ENCODE measurements at regions not wholly inside any gene's neighbourhood (a gene's known extent, or its start where the extent isn't known, plus 50 kb on each side); places are given as distances from the start of the nearest gene placed in this dataset.

DNA sequence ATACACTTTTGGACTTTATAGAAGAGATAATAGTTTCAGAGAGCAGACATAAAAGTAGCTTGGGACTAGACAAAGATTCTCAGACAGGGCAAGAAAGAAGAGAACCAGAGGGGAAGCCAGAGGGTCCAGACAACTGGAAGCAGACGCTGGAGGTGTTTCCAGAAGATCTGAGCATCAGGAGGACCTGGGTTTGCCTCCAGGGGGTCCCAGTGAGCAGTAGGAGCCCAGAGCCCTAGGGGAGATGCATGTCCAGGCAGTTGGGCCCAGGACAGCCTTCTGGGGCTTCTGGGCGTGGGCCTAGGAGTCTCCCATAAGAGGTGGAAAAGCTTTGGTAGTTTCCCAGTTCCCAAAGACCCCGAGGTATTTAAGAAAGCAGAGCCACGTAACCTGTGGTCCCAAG lies 251.2 kb upstream of the ID2 start:
- no peak for DNase-seq (ENCODE audit: low read depth)

DNA sequence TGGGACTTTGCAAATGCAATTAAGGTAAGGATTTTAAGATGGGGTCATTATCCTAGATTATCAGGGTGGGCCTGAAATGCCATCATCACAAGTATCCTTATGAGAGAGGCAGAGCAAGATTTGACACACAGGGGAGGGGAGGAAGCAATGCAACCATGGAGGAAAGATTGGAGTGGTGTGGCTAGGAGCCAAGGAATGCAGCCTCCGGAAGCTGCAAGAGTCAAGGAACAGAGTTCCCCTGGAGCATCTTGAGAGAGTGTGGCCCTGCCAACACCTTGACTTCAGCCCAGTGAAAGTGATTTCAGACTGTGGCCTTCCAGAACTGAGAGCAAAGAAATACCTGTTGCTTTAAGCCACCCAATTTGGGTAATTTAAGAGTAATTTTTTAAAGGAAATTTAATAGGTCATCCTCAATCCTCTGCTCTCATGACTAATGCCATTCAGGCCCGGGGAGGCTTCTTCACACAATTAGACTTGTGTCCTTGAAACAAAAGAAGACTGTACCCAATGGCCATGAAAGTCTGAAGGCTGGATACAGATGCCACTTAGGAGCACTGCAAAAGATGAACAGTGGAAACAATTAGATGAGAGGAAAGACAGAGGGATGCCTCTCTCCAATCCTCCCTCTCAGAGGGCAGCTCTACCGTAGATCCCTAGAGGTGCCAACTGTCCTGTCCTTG lies 250.3 kb upstream of the ID2 start:
- DNase-seq (ENCODE audit: low read depth), result peak; percentile 58

DNA sequence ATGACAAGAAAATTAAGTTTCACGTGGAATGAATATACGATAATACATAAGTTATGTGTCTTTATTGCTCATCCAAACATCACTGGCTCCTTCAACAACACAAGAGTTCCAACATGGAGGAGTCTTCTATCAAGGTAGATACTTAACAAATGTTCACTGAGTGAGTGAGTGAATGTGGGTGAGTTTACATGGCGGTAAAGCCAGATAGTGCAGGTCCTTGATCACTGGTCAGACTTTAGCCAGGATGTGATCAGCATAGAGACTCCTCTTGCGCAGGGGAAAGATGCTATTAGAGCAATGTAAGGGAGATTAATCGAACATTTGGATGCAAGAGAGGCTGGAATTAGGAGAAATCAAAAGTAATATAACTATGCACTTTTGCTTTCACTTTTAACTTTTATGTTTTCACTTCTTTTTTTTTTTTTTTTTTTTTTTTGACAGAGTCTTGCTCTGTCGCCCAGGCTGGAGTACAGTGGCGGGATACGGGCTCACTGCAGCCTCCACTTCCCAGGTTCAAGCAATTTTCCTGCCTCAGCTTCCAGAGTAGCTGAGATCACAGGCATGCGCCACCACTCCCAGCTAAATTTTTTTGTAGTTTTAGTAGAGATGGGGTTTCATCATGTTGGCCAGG lies 249.0 kb upstream of the ID2 start:
- DNase-seq (ENCODE audit: low read depth), result no peak

DNA sequence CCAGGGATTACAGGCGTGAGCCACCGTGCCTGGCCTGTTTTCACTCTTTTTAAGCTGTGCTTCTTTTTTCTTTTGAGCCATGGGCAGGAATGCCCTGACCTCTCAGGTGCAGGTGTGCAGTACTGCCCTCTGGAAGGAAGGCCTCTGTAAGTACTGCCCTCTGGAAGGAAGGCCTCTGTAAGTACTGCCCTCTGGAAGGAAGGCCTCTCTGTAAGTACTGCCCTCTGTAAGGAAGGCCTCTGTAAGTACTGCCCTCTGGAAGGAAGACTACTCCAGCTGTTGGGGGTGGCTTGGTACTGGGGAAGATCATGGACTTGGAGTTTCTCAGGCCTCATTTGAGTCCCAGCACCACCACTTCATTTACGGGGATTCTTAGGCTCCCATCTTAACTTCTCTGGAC lies 248.5 kb upstream of the ID2 start:
- DNase-seq (ENCODE audit: low read depth), result no peak

DNA sequence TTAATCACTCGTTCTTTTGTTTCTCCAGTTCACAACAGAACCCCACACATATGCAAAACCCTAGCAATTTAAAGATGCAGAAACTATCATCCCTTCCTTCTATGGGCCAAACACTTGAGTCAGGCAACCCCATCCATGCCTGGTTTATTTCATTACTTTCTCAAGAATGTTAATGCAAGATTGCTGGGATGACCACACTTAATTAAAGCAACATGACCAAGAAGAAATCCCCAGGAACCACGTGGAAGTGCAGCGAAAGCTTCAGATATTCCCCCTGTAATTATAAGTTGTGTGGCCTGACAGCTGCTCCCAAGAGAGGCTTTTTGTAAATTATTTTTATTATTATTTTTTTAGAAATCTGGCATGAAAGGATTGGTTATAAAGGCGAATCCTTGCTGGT lies 246.2 kb upstream of the ID2 start:
- DNase-seq (ENCODE audit: low read depth), result peak; percentile 74

DNA sequence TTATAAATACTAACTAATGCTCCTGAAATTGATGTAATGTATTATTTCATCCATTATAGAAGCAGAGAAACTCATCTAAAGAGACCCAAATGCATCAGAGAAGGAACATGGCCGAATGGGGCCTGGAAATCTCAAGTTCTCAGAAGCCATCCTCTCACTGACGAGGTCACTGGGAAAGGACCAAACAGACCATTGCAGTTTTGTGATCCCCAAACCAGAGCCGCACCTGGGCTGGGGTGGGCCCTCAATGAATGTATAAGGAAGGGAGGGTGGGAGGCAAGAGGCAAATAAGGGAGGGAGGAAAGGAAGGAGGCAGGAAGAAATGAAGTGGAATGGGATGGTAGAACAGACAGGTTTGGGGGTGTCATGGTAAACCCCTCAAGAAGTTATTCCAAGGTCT lies 245.3 kb upstream of the ID2 start:
- DNase-seq (ENCODE audit: low read depth), result no peak

DNA sequence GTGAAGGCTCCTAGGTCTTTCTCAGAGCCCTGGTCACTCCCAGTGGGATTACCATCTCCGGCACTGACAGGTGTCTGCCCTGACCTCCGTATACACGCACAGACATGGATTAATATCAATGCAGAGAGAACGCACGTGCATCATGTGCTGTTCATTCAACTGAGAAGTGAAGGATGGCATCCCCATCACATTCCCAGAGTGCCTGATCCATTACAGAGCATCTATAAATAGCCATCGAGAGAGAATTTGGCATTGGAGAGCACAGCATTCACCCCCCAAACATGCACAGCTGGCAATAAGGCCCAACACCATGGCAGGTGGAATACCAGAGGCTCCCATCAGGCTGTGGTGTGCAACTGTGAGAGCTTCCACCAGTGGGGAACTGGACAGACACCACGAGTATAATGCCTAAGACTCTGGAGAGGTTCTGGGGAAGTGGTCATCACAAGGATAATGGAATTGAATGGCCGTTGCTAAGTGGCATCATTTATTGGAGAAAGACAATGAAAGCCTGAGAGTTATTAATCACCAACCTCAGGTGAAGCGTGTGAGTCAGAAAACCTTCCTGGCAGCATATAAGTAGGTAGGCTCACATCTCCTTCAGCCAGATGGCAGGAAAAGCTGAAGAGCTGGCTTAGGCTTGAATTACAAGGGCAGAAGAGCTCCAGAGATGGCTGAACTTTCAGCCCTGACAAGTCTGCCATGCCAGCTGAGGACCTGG lies 244.5 kb upstream of the ID2 start:
- DNase-seq (ENCODE audit: low read depth), result peak; percentile 36

DNA sequence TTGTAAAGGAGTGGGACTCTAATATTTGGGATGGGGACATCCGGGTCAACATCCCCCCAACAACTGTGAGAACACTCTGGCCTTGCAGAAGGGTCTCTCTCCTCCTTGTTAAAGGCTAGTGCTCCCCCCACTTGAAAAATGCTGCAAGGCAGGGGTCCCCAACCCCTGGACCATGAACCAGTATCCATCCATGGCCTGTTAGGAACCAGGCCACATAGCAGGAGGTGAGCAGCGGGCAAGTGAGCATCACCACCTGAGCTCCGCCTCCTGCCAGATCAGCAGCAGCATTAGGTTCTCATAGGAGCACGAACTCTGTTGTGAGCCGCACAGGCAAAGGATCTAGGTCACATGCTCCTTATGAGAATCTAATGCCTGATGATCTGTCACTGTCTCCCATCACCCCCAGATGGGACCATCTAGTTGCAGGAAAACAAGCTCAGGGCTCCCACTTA lies 243.9 kb upstream of the ID2 start:
- DNase-seq (ENCODE audit: low read depth), result no peak

DNA sequence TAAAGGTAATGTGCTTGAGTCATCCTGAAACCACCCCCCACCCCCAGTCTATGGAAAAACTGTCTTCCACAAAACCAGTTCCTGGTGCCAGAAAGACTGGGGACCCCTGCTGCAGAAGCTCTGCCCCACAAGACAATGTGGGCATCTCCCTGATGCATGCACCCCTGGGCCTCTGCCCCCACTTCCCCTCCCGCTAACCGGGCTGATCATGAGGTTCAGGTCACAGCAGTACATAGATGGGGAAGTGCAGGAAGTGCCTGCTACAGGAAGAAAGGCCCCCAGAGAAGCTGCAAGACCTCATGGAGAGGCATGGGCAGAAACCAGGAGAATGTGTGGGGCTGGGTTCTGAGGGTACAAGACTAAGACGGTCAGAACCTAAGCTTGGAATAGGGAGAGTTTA lies 243.4 kb upstream of the ID2 start:
- no peak for DNase-seq (ENCODE audit: low read depth)

DNA sequence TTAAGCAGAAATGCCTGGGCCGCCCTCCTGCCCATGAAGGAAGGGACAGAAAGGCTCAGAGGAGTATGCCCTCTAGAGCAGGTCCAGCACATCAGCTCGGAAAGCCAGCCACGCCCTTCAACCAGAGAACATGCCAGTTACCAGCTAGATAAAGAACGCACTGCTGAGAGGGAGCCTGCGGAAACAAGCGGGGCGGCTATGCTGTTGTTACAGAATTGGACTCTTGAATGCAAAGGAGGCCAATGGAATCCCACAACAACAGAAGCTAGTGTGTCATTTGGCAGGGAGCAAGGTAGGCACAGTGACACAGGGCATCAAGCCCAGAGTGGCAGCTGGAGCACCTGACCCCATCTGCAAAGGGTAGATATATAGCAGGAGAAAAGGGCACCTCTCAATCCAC lies 242.9 kb upstream of the ID2 start:
- no peak for DNase-seq (ENCODE audit: low read depth)

DNA sequence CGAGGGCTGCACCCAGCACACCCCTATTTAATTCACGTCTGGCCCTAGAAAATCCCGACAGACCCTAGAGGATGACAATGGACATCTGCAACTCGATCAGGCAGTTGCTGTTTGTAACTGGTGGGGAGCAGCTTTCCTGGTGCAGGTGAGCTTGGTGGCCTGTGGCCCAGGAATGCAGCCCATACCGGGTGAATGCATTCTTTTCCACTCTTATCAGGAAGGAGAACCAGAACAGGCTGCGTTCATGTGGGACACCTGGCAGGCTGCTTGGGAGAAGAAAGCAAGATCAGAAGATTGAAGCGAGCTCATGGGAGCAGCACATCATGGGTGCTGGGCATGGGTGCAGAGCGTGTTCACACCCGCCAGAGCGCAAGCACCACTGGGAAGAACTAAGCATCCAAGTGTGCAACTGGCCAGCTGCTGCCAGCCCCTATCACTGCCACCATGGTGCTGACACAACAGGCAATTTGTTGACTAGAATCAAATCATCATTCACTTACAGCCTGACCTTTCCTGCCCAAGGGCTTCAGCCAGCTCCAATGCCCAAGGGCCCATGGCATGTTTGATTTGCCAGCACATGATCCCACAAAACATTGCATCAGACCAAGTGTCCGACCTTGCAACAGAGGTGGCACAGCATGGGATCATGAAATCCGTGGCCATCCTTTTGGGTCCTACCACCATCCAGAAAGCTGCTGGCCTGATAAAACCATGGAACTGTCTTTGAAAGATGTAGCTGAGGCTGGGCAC lies 241.7 kb upstream of the ID2 start:
- DNase-seq (ENCODE audit: low read depth), result no peak

DNA sequence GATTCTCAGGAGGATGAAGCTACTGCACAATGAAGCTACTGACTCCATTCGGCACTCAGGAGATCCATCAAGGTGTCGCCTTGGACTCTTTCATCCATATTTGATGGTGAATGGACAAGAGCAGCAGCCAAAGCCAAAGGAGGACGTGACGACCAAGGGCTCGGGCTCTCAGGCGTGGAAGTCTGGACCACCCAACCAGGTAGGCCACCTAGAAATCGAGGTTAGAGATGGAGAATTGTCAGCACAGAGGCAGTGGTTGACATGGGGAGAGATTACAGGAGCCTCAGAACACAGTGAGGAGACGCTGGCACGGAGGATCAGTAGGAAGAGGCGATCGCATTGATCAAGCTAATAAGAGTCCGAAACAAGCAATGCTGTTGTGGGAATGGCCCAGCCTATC lies 240.5 kb upstream of the ID2 start:
- DNase-seq (ENCODE audit: low read depth), result no peak

DNA sequence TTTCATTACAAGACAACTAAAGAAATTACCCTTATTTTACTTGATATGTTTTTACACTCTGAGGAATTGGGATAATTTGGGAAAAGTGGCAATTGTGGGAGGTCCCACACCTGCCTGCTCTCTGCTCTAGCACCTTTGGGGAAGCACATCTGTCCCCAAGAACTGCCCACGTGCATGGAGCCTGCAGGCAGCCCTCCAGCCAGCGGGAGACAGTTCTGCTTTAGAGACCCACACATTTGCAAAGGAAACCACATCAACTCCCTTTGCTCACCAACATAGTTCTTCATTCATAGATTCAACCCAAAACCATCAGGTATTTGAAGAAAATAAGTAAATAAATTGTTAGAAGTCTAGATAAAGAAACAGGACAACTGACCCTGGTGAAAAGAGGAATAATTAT lies 239.9 kb upstream of the ID2 start:
- DNase-seq (ENCODE audit: low read depth), result no peak

DNA sequence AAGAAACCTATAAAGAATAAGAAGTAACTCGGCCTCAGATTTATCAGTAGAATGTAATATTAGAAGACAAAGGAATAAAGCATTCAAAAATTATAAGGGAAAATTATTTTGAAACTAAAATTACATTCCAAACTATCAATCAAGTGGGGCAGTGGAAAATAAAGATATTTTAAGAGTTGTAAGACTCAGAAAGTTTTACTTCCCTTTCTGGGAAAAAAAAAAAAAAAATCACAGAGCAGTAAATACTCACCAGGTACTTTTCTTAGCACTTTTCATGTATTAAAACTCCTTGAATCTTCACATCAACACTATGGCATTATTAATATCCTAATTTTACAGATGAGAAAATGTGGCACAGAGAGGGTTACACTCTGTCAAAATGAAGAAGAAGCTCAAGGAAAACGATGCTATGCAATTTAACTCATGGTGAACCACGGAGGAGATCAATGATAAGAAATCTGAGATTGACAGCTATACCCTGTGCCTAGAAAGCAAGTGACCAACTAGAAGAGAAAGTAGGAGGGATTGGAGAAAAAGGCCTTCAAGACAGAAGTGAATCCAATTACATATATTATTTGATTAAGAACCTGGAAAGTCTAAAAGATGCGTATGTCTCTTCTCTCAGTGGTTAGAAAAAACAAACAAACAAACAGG lies 238.9 kb upstream of the ID2 start:
- no peak for DNase-seq (ENCODE audit: low read depth)

DNA sequence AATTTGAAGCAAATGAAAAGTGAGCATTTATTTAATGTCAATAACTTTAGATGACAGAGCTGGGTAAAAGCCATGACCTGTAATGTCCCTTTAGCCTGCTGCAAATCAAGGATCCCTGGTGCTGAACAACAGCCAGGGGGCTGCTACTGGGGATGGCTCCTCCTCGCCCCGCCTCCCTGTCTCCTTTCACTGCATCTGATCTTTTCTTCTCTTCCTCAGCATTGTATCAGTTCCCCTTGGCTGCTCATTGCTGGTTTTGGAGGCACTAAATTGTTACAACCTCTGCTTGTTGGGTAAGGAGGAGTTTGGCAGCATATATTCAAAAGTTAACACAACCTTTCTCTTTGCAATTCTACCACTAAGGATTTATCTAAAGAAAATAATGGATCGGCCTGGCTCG lies 236.3 kb upstream of the ID2 start:
- no peak for DNase-seq (ENCODE audit: low read depth)

DNA sequence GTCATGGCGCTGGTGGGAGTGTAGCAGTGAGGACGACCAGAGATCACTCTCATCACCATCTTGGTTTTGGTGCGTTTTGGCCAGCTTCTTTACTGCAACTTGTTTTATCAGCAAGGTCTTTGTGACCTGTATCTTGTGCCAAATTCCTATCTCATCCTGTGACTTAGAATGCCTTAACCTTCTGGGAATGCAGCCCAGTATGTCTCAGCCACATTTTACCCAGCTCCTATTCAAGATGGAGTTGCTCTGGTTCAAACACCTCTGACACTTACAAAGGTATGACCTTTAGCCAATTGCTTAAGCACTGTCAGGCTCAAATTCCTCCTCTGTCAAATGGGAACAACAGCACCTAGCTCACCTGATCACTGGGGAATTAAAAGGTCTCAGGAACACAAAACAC lies 235.1 kb upstream of the ID2 start:
- peak; percentile 53 for DNase-seq (ENCODE audit: low read depth)

DNA sequence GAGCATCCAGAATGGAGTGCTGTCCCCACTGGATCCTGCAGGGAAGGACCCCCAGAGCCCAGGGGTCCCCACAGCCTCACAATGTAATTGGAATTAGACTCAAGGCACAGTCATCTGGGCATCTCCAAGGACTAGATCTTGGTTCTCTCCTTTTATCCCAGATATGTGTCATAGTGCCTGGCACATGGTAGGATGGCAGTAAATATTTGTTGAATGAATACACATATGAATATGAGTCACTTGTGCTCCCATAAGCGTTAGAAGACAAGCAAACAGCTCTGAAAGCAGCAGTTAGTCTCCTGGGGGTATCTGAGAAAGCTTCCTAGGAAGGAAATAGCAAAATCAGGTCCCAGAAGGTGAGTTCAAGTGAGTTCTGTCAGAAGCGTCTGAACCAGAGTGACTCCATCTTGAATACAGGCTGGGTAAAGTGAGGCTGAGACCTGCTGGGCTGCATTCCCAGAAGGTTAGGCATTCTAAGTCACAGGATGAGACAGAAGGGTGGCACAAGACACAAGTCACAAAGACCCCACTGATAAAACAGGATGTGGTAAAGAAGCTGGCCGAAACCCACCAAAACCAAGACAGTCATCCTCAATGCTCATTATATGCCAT lies 234.1 kb upstream of the ID2 start:
- DNase-seq (ENCODE audit: low read depth), result peak; percentile 81

DNA sequence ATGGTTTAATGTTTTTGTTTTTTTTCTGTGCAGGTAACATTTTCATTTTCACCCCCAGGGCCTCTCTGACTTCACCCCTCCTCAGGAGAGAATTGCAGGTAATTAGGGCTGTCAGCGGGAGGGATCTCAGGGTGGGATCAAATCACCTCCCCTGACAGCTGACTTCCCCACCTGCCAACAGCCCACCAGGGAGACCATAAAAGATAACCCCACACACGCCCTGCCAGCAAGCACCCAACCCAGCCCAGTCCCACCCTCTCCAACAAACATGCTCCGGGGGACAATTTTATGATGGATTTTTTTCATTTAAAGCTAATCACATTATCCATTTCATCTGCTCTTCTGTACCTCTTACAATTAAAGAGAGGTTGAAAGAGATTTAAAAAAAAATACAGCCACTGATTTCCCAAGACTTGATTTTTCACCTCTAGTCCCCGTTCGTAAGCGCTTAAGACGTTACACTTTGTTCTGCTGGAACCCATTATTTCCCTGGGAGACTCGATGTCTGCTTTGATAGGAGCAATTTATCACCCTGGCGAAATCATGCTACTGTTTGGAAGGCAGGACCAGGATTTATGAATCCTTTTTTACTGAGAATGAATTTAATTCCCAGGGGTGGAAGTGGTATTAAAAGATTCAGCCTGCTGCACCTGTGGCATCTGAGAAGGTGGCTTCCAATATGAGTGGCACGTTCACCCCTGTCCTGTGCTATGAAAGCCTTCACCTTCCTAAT lies 232.9 kb upstream of the ID2 start:
- no peak for DNase-seq (ENCODE audit: low read depth)

DNA sequence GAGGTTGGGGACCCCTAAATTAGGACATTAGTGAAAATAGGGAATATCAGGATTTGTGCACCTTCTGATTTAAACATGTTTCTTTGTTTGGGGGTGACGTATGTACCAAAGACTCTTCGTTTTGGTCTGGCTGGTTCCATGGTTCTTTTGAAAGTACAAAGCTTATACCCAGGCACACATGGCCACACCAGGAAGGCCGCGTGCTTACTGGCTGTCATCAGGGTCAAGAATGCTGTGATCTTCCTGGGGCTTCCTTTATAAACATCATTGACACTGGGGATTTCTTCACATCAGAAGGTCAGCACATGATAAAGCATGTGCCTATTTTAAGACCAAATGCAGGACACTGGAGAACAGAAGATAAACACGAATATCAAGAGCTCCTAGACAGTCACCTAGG lies 230.6 kb upstream of the ID2 start:
- DNase-seq (ENCODE audit: low read depth), result no peak

DNA sequence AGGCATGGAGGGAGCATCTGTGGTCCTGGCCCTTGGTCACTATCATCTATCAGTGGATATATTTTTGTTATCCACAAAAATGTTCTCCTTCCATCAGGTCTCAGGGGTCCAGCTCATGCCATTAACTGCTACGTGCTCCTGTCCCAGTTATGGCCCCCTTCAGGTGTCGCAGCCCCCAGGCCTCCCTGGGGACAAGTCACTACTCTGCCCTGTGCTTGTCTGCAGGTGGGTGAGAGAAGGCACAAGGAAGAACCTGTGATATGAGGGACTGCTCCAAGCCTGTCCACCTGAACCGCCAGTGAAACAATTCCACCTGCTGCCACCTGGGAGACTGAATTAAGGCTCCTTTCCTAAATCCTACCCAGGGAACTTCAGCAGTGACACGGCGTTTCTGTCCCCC lies 229.6 kb upstream of the ID2 start:
- no peak for DNase-seq (ENCODE audit: low read depth)
